Thymus (tissue), 11 donors: ENCODE measurements at regions not wholly inside any gene's neighbourhood (a gene's known extent, or its start where the extent isn't known, plus 50 kb on each side); places are given as distances from the start of the nearest gene placed in this dataset.

Experiments used
- DNase-seq, 9 donors: peaks; one replicate each; pipeline ENCODE4 v3.0.0-alpha.2; 2013; ENCODE audit warnings: low spot score in 9 of 9, low read depth in 6 of 9, missing footprints in 1 of 9
- H3K27ac ChIP-seq, 2 donors: one replicate each; pipeline ENCODE4 v1.5.1; 2013; ENCODE audit warnings: control low read depth in 1 of 2, low read depth in 1 of 2, low read length in 1 of 2, mild to moderate bottlenecking in 1 of 2, moderate library complexity in 1 of 2
- H3K27me3 ChIP-seq, 2 donors: one replicate each; pipeline ENCODE4 v1.5.1; 2013; ENCODE audit warnings: low read length in 1 of 2; ENCODE audit not compliant: control insufficient read depth in 2 of 2, insufficient read depth in 1 of 2
- H3K36me3 ChIP-seq, 2 donors: one replicate each; pipeline ENCODE4 v1.5.1; 2013; ENCODE audit warnings: low read length in 1 of 2, mild to moderate bottlenecking in 1 of 2, moderate library complexity in 1 of 2; ENCODE audit not compliant: control insufficient read depth in 2 of 2, insufficient read depth in 2 of 2
- H3K4me1 ChIP-seq, 2 donors: one replicate each; pipeline ENCODE4 v1.5.1; 2013; ENCODE audit warnings: low read length in 2 of 2; ENCODE audit not compliant: control insufficient read depth in 2 of 2, insufficient read depth in 2 of 2
- H3K4me3 ChIP-seq, 2 donors: one replicate each; pipeline ENCODE4 v1.5.1; 2013; ENCODE audit warnings: low read length in 2 of 2, control low read depth in 1 of 2, mild to moderate bottlenecking in 1 of 2
- H3K9me3 ChIP-seq, 2 donors: one replicate each; pipeline ENCODE4 v1.5.1; 2013; ENCODE audit warnings: low read length in 1 of 2, mild to moderate bottlenecking in 1 of 2; ENCODE audit not compliant: control insufficient read depth in 2 of 2, insufficient read depth in 1 of 2
- WGBS: extraction: QIAGEN DNeasy Blood & Tissue Kit; methylation state at CpG from one replicate; pipeline ENCODE4 v1.1.7; 2013; 5-methylcytosine and 5-hydroxymethylcytosine counted together
- donor health status: healthy.

DNA sequence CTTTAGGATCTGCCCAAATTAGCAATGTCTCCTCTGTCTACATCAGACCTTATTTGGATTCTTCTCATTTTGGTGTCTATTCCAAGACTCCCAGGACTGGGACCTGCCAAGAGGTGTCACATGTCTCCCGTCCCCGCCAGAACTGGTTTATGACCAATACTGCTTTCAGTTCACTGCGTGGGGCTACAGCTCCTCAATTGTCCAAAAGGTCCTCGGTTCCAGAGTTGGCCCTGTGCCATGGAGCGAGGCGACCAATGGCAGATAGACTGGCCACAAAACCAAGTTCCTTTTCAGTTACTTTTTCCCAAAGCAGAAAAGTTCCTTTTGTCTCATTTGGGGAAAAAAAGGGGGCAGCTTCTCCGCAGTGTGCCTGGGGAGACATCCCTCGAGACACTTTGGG is 144.1 kb upstream of the ZNF236 start:
- Histone ChIP-seq H3K27ac (no peak overlapping the region), H3K9me3 (no peaks in the 10 kb centered on the region), H3K4me3 (no peak overlapping the region), H3K36me3 (no peaks in the 10 kb centered on the region), H3K27me3 (peaks cover 2 to 10% of the 10 kb centered on the region in 2 donors), H3K4me1 (no peaks in the 10 kb centered on the region)
- no peak for DNase-seq
- WGBS: 93% methylated on average over 8 of the region's 8 CpGs

DNA sequence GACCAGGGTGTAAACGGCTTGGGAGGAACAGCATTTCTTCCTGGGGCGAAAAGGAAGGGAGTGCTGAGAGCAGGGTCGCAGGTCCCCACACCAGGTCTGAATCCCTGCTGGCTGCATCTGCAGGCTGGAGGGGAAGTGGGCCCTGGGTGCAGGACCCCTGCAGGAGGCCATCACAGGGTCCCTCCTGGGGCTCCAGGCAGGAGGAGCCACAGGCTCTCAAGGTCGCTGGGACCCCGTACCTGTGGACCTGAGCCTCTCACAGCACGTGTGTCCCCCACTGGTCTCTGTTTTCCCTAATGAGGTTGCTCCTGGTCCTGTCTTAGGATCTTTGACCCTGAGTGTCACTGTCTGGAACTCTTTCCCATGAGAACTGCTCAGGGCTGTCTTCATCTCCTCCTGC is 147.8 kb upstream of the ZNF236 start:
- H3K27me3 ChIP-seq: peaks cover 2 to 10% of the 10 kb centered on the region in 2 donors
- H3K4me3 ChIP-seq: no peak overlapping the region
- no peak overlapping the region for H3K27ac ChIP-seq
- no peaks in the 10 kb centered on the region for H3K9me3 ChIP-seq
- DNase-seq: no peak
- H3K36me3 ChIP-seq: no peaks in the 10 kb centered on the region
- 80% methylated on average over 6 of the region's 6 CpGs for WGBS
- H3K4me1 ChIP-seq: no peaks in the 10 kb centered on the region

DNA sequence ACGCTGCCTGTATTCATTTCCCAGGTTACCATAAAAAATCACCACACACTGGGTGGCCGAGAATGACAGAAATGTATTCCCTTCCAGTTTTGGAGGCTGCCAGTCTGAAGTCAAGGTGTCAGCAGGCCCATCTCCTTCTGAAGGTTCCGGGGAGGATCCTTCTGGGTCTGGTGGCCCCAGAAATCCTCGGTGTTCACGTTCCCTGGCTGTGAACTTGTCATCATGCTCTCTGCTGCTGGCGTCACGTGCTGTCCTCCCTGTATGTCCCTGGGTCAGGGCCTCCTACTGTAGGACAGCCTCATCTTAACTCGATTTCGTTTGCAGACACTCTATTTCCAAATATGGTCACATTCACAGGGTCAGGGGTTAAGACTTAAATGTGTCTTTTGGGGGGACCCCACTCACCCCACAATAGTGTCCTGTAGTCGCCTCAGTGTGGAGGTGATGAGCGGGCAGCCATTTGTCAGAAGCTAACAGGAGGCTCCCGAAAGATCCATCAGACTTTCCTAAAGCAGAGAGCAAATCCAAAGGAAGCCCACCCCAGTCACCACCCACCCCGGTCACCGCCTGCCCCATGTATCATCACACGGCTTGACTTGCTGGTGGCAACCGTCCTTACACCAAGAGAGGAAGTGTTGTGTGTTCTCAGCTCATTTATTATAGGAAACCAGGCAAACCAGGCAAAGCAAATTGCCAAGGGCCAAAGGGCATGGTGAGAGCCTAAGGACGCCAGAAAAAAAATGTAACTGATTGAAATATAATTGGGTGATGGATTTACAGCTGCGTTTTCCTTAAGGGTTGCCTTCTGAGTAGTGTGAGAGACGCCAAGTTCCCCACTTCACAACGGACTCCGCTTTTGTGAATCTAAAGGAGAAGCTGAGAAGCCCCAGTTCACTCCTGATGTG is 148.8 kb upstream of the ZNF236 start:
- no peak overlapping the region for H3K27ac ChIP-seq
- DNase-seq: no peak

DNA sequence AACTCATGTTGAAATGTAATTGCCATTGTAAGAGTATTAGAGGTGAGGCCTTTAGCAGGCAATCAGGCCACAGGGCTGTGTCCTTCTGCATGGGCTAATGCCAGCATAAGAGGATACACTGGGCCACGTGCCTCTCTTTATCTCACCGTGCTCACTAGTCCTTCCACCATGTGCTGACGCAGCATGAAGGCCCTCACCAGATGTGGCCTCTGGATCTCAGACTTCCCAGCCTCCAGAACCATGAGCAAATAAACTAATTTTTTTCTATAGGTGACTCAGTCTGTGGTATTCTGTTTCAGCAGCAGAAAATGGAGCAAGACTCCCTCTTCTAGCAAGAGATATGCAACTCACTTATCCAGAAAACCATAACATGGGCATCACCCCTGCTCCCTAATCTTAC is 149.7 kb upstream of the ZNF236 start:
- H3K4me3 ChIP-seq: no peak overlapping the region
- DNase-seq: no peak
- H3K9me3 ChIP-seq: no peaks in the 10 kb centered on the region
- peaks cover 0 to 3% of the 10 kb centered on the region in 2 donors for H3K27me3 ChIP-seq
- H3K27ac ChIP-seq: no peak overlapping the region
- no peaks in the 10 kb centered on the region for H3K4me1 ChIP-seq
- WGBS: 95% methylated on average over 3 of the region's 3 CpGs
- H3K36me3 ChIP-seq: no peaks in the 10 kb centered on the region

More for the DNA sequence above, 148.8 kb upstream of the ZNF236 start:
- WGBS: 95% methylated on average over 21 of the region's 21 CpGs
- H3K4me1 ChIP-seq: no peaks in the 10 kb centered on the region
- no peaks in the 10 kb centered on the region for H3K36me3 ChIP-seq
- no peak overlapping the region for H3K4me3 ChIP-seq
- peaks cover 2 to 8% of the 10 kb centered on the region in 2 donors for H3K27me3 ChIP-seq
- no peaks in the 10 kb centered on the region for H3K9me3 ChIP-seq

DNA sequence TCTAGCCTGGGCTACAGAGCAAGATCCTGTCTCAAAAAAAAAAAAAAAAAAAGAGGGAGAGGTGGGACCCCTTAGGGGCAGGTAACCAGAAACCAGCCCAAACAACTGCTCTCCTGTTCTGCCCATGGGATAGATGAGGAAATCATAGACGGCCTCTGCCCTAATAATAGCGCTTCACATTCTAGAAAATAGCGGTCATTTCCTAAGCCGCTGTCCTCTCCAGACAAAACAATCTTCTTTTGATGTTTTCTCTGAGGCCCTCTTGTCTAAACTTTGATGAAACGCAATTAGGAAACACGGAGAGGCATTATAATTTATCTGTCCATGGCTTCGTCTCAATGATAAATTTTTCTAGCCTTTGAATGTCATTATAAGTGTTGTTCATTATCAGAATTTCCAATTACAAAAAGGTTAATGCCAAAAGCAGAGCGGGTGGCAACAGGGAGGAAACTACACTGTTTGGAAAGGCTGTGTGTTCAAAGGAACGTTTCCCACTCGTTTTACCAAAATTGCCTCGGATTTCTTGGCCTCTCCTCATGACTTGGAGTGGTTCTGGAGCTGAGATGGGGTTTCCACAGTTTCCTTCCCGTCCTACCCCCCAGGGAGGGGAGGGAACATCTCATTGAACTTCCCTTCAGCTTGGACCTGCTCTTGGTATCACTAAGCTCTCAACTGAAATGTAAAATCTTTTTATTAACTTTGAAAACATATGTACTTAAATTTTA is 151.6 kb upstream of the ZNF236 start:
- H3K4me1 ChIP-seq: no peaks in the 10 kb centered on the region

DNA sequence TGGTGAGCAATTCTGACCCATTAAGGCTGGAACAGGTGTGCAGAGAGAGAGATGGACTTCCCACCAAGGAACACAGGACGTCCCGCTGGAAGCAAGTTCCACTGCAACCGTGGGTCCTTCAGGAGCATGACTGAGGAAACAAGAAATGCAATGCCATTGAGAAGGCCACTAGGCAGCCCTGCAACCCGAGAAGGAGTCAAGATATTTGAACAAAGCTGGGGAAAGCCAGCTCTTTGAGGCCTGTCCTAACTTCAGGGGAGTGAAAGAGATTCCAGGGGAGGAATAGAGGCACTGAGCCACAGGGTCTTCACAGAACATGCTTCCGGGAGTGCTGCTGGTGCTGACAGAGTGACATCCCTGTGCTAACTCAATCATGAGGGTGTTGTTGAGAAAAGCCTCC is 153.8 kb upstream of the ZNF236 start:
- no peak overlapping the region for H3K27ac ChIP-seq
- H3K36me3 ChIP-seq: no peaks in the 10 kb centered on the region
- H3K27me3 ChIP-seq: no peaks in the 10 kb centered on the region
- 92% methylated on average over 5 of the region's 5 CpGs for WGBS
- no peak for DNase-seq
- no peak overlapping the region for H3K4me3 ChIP-seq
- no peaks in the 10 kb centered on the region for H3K4me1 ChIP-seq
- no peaks in the 10 kb centered on the region for H3K9me3 ChIP-seq

More for the DNA sequence above, 151.6 kb upstream of the ZNF236 start:
- no peak overlapping the region for H3K27ac ChIP-seq
- no peaks in the 10 kb centered on the region for H3K9me3 ChIP-seq
- DNase-seq: no peak
- no peak overlapping the region for H3K4me3 ChIP-seq
- no peaks in the 10 kb centered on the region for H3K36me3 ChIP-seq
- H3K27me3 ChIP-seq: peaks cover 0 to 3% of the 10 kb centered on the region in 2 donors
- 85% methylated on average over 12 of the region's 12 CpGs for WGBS

DNA sequence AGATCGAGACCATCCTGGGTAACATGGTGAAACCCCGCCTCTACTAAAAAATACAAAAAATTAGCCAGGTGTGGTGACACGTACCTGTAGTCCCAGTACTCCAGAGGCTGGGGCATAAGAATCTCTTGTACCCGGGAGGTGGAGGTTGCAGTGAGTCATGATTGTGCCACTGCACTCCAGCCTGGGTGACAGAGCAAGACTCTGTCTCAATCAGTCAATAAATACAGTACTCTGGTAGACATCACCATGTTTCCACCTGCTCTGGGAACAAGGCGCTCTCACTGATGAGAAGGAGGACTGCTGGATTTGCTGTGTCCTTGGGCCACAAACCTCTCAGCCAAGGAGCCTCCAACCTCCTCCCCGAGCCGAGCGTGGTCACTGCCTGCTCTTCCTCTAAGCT is 154.2 kb upstream of the ZNF236 start:
- WGBS: 98% methylated on average over 8 of the region's 8 CpGs
- DNase-seq: no peak
- H3K4me3 ChIP-seq: no peak overlapping the region
- no peaks in the 10 kb centered on the region for H3K4me1 ChIP-seq
- no peaks in the 10 kb centered on the region for H3K27me3 ChIP-seq
- no peak overlapping the region for H3K27ac ChIP-seq
- no peaks in the 10 kb centered on the region for H3K36me3 ChIP-seq
- no peaks in the 10 kb centered on the region for H3K9me3 ChIP-seq

DNA sequence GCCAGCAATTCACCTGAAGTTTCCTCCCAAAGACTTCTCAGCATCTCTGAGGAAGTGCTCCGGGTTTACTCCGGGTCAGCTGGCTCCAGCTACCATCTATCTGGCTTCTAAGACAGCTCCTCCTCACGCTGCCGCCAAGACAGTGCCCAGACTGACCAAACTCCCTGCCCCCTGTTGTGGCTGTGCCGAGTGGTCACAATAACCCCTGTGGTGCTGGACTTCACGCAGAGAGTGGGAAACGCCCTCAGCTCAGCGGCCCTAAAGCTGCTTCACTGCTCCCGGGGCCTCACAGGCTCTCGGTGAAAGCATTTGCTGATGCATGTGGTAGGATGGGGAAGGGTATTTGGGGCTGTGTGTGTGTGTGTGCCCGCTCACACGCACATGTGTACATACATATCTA is 154.8 kb upstream of the ZNF236 start:
- H3K4me3 ChIP-seq: no peak overlapping the region
- H3K27ac ChIP-seq: no peak overlapping the region
- no peaks in the 10 kb centered on the region for H3K4me1 ChIP-seq
- 95% methylated on average over 12 of the region's 12 CpGs for WGBS
- DNase-seq: no peak
- no peaks in the 10 kb centered on the region for H3K9me3 ChIP-seq
- H3K27me3 ChIP-seq: no peaks in the 10 kb centered on the region
- no peaks in the 10 kb centered on the region for H3K36me3 ChIP-seq

DNA sequence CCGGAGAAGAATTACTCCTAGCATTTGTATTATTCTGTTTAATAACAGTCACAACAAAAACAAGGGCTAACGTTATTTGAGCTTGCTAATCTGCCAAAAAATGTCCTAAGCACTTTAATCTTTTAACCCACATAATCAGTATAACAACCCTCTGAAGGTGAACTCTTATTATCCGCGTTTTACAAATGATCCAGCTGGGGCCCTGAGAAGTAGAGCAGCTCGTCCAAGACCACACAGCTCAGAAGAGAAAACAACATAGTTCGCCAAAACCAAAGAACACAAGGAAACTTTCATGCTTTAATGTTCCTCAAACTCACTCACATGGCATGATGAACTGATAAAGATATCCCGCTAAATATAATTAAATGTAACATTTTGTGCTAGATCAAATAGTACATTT is 159.7 kb upstream of the ZNF236 start:
- WGBS: 75% methylated on average over 7 of the region's 7 CpGs
- H3K27ac ChIP-seq: no peak overlapping the region

More for the DNA sequence above, 159.7 kb upstream of the ZNF236 start:
- Histone ChIP-seq H3K4me1 (peaks cover 0 to 3% of the 10 kb centered on the region in 2 donors), H3K36me3 (no peaks in the 10 kb centered on the region), H3K27me3 (peaks cover 0 to 3% of the 10 kb centered on the region in 2 donors), H3K9me3 (no peaks in the 10 kb centered on the region), H3K4me3 (no peak overlapping the region)
- DNase-seq: no peak
